ENCODE measurements at regions not wholly inside any gene's neighbourhood (a gene's known extent, or its start where the extent isn't known, plus 50 kb on each side); places are given as distances from the start of the nearest gene placed in this dataset.

DNA sequence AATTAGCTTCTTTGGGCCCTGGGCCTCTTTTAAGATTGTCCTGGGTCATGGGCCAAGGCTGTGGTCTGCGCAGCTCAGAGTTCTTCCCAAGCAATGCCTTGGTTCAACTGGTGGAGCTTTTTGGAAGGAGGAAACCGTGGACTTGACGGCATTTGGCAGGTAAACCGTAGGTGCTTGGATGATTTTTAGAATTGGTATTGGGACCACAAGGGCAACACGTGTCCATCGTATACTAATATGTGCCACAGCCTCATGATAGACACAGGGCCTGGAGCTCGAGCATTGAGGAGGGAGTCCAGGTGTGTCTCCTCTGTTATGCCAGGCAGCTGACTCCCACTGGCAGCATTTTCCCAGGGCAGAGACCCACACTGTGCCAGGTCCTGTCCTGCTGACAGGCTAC lies 120.9 kb upstream of the PITX1 start:
- TF ChIP-seq, protein P1, sequence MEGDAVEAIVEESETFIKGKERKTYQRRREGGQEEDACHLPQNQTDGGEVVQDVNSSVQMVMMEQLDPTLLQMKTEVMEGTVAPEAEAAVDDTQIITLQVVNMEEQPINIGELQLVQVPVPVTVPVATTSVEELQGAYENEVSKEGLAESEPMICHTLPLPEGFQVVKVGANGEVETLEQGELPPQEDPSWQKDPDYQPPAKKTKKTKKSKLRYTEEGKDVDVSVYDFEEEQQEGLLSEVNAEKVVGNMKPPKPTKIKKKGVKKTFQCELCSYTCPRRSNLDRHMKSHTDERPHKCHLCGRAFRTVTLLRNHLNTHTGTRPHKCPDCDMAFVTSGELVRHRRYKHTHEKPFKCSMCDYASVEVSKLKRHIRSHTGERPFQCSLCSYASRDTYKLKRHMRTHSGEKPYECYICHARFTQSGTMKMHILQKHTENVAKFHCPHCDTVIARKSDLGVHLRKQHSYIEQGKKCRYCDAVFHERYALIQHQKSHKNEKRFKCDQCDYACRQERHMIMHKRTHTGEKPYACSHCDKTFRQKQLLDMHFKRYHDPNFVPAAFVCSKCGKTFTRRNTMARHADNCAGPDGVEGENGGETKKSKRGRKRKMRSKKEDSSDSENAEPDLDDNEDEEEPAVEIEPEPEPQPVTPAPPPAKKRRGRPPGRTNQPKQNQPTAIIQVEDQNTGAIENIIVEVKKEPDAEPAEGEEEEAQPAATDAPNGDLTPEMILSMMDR (IDR thresholded peaks at IDR 0.05; ENCODE audit: low read depth, low read length, missing input control) = no peak
- TF ChIP-seq RXRA (IDR thresholded peaks at IDR 0.05) (no peak), FOXA2 (IDR thresholded peaks at IDR 0.05) (no peak), HNF4A (conservative IDR thresholded peaks at IDR 0.05) (no peak), NR2F2 (IDR thresholded peaks at IDR 0.05) (no peak), JUND (IDR thresholded peaks at IDR 0.05) (no peak), EGR1 (IDR thresholded peaks at IDR 0.05; ENCODE audit: low read depth in 2 of 2) (no peak), GABPA (IDR thresholded peaks at IDR 0.05 in 1 of 2, conservative IDR thresholded peaks at IDR 0.05 in 1 of 2) (no peak), TAF1 (conservative IDR thresholded peaks at IDR 0.05) (no peak), YY1 (IDR thresholded peaks at IDR 0.05) (no peak)
- TF ChIP-seq, protein P2, sequence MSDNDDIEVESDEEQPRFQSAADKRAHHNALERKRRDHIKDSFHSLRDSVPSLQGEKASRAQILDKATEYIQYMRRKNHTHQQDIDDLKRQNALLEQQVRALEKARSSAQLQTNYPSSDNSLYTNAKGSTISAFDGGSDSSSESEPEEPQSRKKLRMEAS (IDR thresholded peaks at IDR 0.05) = no peak
- TF ChIP-seq, protein P3, sequence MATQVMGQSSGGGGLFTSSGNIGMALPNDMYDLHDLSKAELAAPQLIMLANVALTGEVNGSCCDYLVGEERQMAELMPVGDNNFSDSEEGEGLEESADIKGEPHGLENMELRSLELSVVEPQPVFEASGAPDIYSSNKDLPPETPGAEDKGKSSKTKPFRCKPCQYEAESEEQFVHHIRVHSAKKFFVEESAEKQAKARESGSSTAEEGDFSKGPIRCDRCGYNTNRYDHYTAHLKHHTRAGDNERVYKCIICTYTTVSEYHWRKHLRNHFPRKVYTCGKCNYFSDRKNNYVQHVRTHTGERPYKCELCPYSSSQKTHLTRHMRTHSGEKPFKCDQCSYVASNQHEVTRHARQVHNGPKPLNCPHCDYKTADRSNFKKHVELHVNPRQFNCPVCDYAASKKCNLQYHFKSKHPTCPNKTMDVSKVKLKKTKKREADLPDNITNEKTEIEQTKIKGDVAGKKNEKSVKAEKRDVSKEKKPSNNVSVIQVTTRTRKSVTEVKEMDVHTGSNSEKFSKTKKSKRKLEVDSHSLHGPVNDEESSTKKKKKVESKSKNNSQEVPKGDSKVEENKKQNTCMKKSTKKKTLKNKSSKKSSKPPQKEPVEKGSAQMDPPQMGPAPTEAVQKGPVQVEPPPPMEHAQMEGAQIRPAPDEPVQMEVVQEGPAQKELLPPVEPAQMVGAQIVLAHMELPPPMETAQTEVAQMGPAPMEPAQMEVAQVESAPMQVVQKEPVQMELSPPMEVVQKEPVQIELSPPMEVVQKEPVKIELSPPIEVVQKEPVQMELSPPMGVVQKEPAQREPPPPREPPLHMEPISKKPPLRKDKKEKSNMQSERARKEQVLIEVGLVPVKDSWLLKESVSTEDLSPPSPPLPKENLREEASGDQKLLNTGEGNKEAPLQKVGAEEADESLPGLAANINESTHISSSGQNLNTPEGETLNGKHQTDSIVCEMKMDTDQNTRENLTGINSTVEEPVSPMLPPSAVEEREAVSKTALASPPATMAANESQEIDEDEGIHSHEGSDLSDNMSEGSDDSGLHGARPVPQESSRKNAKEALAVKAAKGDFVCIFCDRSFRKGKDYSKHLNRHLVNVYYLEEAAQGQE (IDR thresholded peaks at IDR 0.05) = no peak
- TF ChIP-seq, protein P4, sequence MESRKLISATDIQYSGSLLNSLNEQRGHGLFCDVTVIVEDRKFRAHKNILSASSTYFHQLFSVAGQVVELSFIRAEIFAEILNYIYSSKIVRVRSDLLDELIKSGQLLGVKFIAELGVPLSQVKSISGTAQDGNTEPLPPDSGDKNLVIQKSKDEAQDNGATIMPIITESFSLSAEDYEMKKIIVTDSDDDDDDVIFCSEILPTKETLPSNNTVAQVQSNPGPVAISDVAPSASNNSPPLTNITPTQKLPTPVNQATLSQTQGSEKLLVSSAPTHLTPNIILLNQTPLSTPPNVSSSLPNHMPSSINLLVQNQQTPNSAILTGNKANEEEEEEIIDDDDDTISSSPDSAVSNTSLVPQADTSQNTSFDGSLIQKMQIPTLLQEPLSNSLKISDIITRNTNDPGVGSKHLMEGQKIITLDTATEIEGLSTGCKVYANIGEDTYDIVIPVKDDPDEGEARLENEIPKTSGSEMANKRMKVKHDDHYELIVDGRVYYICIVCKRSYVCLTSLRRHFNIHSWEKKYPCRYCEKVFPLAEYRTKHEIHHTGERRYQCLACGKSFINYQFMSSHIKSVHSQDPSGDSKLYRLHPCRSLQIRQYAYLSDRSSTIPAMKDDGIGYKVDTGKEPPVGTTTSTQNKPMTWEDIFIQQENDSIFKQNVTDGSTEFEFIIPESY (IDR thresholded peaks at IDR 0.05) = no peak
- TF ChIP-seq, protein P5, sequence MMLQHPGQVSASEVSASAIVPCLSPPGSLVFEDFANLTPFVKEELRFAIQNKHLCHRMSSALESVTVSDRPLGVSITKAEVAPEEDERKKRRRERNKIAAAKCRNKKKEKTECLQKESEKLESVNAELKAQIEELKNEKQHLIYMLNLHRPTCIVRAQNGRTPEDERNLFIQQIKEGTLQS (IDR thresholded peaks at IDR 0.05) = no peak

Measured in liver (tissue), 3 donors.